HG03342 (cell line): ENCODE measurements at regions not wholly inside any gene's neighbourhood (a gene's known extent, or its start where the extent isn't known, plus 50 kb on each side); places are given as distances from the start of the nearest gene placed in this dataset.

Experiments
- ATAC-seq: cut with Tn5 transposase; IDR thresholded peaks from one replicate; pipeline ENCODE4 v1.9.1; 2021; ENCODE audit warnings: mild to moderate bottlenecking, moderate library complexity; ENCODE audit not compliant: unreplicated experiment

GRCh38 chr11:42552786-42553185 is 759.0 kb upstream of the API5 start:
- ATAC-seq, result no peak

GRCh38 chr11:42555190-42555589 is 756.6 kb upstream of the API5 start:
- no peak for ATAC-seq

DNA sequence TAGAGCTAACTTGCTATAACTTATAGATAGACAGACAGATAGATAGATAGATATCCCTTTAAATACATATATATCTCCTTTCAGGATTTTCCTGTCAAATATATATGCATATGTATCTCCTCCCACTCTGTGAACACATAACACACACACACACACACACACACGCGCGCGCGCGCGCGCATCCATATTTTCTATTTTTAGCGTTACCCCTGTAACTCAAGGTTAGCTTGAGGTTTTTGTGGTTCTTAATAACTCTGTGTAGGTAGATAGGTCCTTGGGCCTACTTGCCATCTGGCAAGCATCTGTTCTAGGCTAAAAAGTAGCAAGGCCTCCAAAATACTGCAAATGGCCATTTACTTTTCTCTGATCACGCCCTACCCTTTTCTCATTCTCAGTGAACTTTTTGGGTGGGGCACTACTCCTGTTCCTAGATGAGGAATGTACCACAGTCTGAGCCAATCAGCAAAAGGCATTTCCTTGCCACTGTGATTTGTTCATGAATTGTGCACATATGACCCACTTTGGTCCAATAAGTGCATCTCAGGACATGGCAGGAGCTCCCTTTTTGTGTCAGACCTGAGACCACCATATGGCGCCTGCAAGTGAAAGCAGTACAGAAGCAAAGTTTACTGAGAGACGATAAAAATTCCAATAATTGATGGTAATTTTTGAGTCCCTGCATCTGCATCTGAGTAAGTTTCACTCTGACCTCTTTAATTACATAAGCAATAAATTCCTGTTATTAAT is 740.5 kb upstream of the API5 start:
- ATAC-seq, result no peak

- no peak for ATAC-seq
Observed at GRCh38 chr11:42571878-42572610, 739.8 kb upstream of the API5 start.

DNA sequence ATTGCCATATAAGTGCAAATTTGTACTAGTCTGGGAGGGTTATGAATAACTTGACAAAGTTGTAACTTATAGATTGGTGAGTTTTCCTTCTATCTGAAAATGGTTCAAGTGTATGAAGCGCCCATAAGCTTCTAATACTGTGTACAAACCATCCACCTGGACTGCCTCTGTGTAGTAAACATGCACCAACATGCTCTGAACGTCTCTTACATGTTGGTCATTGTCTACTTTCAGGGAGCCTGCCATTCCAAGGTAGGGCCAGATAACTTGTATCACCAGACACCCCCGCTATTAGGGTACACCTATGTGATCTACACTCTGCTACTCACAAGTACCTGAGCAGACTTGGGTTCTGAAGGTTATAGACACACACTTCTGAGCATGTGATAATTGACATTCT is 735.5 kb upstream of the API5 start:
- no peak for ATAC-seq

- ATAC-seq, result no peak
Observed at GRCh38 chr11:42589286-42589685, 722.5 kb upstream of the API5 start.

DNA sequence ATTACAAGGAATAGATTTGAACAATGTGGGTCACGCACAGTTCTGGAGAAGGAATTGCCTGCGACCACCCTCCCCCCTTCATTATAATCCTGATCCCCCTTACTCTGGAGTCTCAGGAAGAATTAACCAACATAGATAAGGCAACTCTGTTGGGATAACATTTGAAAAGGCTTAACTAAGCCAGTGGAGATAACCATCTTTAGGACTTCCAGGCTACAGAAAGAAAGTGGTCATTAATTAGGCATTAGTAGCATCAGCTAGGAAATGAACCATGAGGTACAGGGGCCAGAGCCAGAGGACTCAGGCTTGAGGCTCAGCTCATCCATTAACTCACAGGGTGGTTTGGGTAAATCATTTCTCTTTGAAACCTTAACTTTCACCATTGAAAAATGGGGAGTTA is 720.0 kb upstream of the API5 start:
- ATAC-seq, result no peak

DNA sequence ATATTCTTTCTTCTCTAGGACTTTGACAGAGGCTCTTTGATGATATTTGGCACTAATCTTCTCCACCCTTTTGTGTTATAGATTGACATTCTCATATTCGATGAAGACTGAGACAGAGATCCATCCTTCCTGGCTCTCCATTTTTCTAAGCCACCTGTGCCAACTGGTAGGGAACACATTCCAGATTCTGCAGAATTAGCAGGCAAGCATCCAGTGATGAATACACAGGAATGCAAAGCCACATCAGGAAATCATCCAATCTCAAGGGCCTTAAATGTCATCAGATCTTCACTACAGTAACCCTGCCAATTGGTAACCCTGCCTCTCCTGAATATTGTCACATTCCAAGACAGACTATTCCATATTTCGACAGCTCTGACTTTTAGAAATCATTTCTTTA is 718.4 kb upstream of the API5 start:
- no peak for ATAC-seq

DNA sequence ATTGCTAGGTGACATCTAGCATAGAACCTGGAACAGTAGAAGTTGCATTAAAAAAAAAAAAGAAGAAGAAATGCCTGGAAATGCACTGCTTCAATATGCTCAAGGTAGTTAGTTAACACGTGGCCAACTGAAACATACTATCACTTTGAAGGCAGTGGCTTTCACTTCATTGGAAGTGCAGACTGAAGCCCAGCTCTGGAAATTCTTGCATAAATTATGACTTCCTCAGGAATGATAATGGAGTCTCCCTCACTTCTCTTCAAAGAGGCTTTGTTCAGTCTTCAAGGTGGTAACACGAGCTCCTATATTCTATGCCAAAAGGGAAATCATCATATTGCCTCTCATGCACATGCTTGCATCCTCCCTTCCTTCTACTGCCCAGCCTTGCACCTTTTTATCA is 715.9 kb upstream of the API5 start:
- ATAC-seq, result no peak

GRCh38 chr11:42596576-42597145 is 715.1 kb upstream of the API5 start:
- no peak for ATAC-seq

- ATAC-seq, result no peak
Observed at GRCh38 chr11:42598341-42598740, 713.5 kb upstream of the API5 start.

GRCh38 chr11:42620796-42621195 is 691.0 kb upstream of the API5 start:
- ATAC-seq, result no peak

GRCh38 chr11:42625757-42626665 is 685.8 kb upstream of the API5 start:
- no peak for ATAC-seq

- no peak for ATAC-seq
Observed at GRCh38 chr11:42631220-42631843, 680.5 kb upstream of the API5 start.

DNA sequence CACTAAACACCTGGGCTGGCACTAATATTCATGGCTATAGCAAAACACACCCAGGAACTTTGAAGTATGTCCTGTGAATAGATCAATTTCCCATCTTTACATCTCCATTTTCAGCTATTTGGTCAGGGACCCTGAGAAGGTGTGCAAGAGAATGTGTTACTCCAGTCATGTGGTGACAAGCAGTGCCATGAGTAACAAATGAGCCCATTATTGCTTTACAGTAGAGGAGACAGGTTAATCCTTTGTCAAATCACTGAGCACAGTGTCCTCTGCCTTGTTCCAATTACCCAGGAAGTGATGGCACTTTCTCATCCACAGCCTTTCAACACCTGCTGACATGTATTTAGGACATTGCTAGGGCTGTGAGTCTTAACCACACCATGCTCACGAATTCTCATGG is 664.8 kb upstream of the API5 start:
- ATAC-seq, result no peak

- ATAC-seq, result no peak
Observed at GRCh38 chr11:42647993-42648392, 663.8 kb upstream of the API5 start.

- ATAC-seq, result no peak
Observed at GRCh38 chr11:42651621-42652020, 660.2 kb upstream of the API5 start.

DNA sequence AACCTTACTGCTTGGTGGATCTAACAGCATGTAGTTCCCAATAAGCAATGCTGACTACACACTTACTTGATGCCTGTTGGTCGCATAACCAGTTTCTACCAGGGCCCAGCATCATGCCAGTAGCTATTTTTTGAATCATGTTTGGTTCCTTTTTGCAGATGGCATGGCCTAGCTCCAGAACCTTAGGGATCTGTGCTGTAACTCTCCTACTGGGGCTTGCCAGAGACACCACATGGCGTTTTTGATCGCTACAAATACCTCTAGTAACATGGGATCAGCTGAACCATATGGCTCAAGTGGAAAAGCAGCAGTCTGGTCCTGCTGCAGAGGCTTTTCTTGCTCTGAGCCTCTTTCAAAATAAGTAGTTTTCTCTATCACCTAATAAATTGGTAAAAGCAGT is 654.6 kb upstream of the API5 start:
- ATAC-seq, result no peak

GRCh38 chr11:42661942-42662341 is 649.9 kb upstream of the API5 start:
- no peak for ATAC-seq

GRCh38 chr11:42669248-42669976 is 642.4 kb upstream of the API5 start:
- no peak for ATAC-seq
